HG03354 (cell line): ENCODE measurements at regions not wholly inside any gene's neighbourhood (a gene's known extent, or its start where the extent isn't known, plus 50 kb on each side); places are given as distances from the start of the nearest gene placed in this dataset.
"Not testable (repeated sequence)": the region's sequence is repeated elsewhere in the genome, so short reads cannot be mapped to it uniquely, and the experiment has no call there.

Experiments used
- ATAC-seq: cut with Tn5 transposase; IDR thresholded peaks from one replicate; pipeline ENCODE4 v1.9.1; 2021; ENCODE audit warnings: mild to moderate bottlenecking; ENCODE audit not compliant: unreplicated experiment, poor library complexity, severe bottlenecking

DNA sequence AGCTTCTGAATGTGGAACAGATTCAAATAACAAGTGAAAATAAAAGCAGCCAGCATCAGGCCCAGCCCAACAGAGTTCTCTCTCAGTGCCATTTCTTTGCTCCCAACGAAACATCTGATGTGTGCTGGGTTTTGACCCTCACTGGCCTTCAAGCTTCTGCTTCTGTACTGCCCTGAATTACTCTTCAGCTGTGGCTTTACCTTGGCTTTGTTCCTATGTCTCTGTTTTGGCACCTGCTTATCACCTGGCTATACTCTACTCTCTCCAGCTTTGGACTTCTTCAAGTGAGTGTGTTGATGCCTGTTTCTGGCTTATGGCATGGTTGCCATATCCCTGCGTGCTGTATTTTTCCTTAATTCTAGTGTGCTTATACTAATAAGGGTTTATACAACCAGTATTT is 768.3 kb downstream of the SORCS1 start:
- no peak for ATAC-seq

DNA sequence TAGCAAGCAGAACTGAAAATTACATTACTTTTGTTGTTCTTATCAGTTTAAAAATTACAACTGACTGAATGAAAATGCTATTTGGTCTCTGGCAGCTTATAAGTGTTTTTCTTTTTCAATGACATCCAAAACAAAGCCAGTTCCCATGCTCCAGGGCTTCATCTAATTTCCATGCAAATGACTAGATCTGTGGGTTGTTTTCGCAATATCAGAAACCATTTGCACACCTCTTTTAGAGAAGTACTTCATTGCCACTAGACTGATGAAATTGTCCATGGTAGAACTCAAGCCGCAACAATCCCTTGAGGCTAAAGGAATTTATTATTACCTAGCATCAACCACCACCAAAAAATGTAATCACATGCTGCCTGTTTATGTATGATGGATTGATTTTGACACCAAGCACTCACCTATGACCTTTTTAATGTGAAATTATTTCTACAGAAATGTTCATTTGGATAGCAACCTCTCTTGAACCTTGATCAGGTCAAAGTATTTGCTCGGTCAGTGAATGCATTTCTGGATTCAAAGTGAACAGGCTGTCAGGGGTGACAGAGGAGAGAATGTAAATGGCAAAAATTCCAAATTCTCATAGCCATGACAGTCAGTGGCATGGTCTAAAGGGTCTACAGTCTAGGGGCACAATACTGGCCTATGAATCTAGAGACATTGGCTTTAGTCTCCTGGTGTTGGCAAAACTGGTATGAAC is 769.3 kb downstream of the SORCS1 start:
- ATAC-seq = no peak

- ATAC-seq = no peak
These were observed 771.7 kb downstream of the SORCS1 start for GRCh38 chr10:106392778-106393177.

GRCh38 chr10:106387063-106387462 is 777.4 kb downstream of the SORCS1 start:
- no peak for ATAC-seq

- no peak for ATAC-seq
These were observed 780.0 kb downstream of the SORCS1 start for GRCh38 chr10:106384496-106384895.

- no peak for ATAC-seq
These were observed 783.8 kb downstream of the SORCS1 start for GRCh38 chr10:106380706-106381105.

DNA sequence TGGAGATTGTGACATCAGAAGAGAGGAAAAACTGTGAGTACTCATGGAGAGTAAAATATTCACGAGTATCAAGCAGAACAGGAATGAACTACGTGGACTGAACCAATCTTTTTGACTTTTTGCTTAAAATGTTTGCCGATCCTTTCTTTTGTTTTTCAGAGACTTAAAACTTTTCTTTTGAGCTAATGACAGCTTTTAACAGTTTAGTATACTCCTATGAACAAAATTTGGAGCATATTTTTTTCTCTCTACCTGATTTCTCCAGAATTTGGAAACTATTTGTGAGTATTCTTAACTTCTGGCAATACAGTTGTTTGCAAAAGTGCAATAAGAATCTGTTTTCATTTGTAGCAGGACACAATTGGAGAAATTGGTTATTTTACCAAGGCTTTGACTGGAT is 786.3 kb downstream of the SORCS1 start:
- ATAC-seq = no peak

DNA sequence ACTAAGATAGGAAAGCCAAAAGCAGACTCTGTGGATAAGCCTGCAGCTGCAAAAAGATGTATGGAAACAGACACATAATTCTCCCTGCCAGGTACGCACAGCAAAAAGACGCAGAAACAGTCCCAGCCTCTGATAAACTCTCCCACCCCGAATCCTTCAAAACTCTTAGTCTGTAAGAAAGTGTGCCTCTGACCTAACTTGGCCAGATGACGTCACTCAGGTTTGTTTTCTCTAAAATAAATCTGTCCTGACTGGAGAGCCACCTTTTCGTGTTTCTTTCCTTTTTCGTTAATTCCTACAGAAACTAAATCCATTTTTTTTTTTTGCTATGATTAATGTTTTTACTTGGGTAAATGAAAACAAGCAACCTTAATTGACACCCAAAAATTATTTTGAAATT is 793.8 kb downstream of the SORCS1 start:
- no peak for ATAC-seq

GRCh38 chr10:106360870-106361269 is 803.6 kb downstream of the SORCS1 start:
- ATAC-seq = no peak

DNA sequence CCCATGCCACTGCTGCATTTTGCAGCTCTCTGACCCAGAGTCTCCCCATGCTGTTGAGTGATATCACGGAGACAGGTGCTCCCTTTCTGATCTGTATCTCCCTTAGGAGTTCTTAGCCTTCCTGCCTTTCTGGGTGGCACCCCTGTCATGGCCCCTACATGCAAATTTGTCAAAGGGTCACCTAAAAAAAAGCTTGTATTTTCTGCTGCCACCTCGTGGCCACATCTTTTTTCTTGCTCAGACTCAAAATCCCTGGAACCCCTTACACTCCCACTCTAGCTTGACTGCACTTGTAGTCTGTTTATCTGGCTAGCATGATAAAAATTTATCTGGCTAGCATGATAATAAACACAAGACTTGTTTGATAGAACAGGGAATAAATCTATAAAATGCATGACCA is 809.1 kb downstream of the SORCS1 start:
- ATAC-seq = no peak

GRCh38 chr10:106348933-106349332 is 815.6 kb downstream of the SORCS1 start:
- no peak for ATAC-seq

GRCh38 chr10:106347547-106347946 is 817.0 kb downstream of the SORCS1 start:
- ATAC-seq = no peak

DNA sequence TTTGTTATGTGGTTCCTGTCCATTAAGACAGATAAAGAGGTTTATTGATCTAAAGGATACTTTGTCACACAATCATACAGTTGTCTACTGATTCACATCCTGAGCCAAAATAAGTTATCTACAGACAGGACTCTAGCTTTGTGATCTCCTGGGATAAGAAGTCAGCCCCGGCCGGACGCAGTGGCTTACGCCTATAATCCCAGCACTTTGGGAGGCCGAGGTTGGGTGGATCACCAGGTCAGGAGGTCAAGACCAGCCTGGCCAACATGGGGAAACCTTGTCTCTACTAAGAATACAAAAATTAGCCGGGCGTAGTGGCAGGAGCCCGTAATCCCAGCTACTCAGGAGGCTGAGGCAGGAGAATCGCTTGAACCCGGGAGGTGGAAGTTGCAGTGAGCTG is 821.0 kb downstream of the SORCS1 start:
- not testable (repeated sequence) for ATAC-seq

DNA sequence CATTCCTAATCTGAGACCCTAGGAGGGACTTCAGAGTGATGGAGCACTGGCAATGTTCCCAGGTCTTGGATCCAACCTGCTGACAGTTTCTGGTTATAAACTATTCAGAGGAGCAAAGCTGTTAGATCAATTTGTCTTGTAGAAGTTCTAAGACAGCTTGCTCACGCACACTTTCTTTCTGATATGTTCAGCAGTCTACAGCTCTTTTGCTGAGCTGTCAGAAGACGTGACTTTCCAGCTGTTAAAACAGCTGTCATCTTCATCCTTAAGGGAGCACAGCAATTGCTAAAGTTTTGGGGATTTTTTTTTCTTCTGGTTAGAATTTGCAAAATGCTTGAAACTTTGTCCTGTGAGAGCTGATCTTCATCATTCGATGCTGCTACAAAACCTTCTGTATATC is 823.1 kb downstream of the SORCS1 start:
- ATAC-seq = no peak

- no peak for ATAC-seq
These were observed 826.0 kb downstream of the SORCS1 start for GRCh38 chr10:106338486-106338885.

DNA sequence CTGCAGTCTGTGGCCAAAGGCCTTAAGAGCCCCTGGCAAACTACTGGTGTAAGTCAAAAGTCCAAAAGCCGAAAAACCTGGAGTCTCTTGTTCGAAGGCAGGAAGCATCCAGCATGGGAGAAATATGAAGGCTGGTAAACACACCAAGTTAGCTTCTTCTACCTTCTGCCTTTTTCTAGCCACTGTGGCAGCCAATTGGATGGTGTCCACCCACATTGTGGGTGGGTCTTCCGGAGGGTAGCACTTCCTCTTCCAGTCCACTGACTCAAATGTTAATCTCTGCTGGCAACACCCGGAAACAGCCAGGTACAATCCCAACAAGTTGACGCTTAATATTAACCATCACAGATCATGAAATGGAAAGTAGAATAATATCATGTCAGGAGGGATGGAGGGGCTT is 827.6 kb downstream of the SORCS1 start:
- no peak for ATAC-seq

- no peak for ATAC-seq
These were observed 836.8 kb downstream of the SORCS1 start for GRCh38 chr10:106327747-106328146.

DNA sequence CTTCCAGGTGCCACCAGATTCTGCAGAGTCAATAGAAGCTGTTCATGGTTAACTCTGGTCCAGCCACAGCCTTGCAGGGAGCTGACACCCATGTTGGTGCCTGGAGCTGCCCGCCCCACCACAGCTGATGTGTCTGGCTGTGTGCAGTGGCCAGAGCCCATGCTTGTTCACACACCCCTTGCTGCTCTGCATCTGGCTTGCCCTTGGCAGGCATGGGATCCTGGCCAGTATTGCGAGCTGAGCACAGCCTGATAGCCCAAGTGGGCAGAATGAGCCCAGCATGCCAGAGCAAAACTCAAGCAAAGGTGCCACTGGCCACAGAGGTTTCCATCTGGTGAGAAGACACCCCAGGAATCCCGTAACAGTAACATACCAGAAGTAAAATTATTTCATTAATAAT is 843.6 kb downstream of the SORCS1 start:
- no peak for ATAC-seq

- ATAC-seq = no peak
These were observed 844.4 kb downstream of the SORCS1 start for GRCh38 chr10:106320078-106320477.

DNA sequence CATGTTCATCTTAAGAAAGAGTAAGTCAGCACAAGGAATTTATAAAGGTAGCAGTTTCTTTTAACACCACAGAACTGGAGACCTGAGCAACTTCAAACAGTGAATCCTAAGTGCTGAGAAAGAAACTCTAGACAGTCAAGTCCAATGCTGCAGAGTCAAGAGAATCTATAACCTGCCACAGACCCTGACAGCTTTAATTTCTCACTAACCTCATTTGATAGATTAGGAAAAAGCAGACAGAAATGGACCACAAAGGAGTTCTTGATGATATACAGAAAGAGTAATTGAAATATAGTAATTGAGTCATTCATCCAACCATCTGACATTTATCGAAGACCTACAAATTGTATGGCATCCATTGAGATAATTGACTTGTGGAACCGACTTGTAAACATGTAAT is 847.0 kb downstream of the SORCS1 start:
- ATAC-seq = no peak

DNA sequence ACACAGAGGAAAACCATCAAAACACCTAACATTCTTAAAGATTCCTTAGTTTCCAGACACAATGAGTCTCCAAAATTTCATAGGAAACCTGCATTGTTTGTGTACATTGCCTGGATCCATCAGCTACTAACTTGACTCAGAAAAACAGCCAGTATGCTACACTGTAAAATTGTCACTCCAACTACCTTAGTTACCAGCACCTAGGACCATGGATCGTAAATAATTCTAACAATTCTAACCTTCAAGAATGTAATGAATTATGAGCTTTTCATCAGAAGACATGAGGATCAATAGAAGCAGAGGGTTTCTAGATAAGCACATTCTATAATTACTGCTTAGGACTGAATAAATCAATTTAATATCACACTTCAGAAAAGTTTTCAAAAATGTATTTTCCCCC is 851.5 kb downstream of the SORCS1 start:
- ATAC-seq = no peak

- no peak for ATAC-seq
These were observed 852.4 kb downstream of the SORCS1 start for GRCh38 chr10:106312087-106312486.
